SK-N-SH treated with all-trans-retinoic acid at 6 μM for 48 hours (cell line): ENCODE measurements at regions not wholly inside any gene's neighbourhood (a gene's known extent, or its start where the extent isn't known, plus 50 kb on each side); places are given as distances from the start of the nearest gene placed in this dataset.

Experiments
- ATAC-seq: fragments of 200-7000 bp; cut with Tn5 transposase; 3 replicates; pipeline ENCODE4 v1.9.1; 2020; ENCODE audit warnings: mild to moderate bottlenecking, moderate library complexity
- BACH2 ChIP-seq: fragments of 250-450 bp; sonication (Bioruptor Pico); IDR thresholded peaks from 2 replicates; pipeline ENCODE4 v1.9.0; 2021; ENCODE audit warnings: mild to moderate bottlenecking, borderline replicate concordance
- ESRRG ChIP-seq: fragments of 250-450 bp; sonication (Bioruptor Pico); IDR thresholded peaks from 2 replicates; pipeline ENCODE4 v1.6.1; 2021; ENCODE audit warnings: mild to moderate bottlenecking
- ISL1 ChIP-seq: fragments of 250-450 bp; sonication (Bioruptor Pico); IDR thresholded peaks from 2 replicates; pipeline ENCODE4 v2.1.2; 2022; ENCODE audit warnings: mild to moderate bottlenecking, moderate library complexity
- OSR1 ChIP-seq: fragments of 250-450 bp; sonication (Bioruptor Pico); IDR thresholded peaks from 2 replicates; pipeline ENCODE4 v1.8.0; 2022; ENCODE audit warnings: moderate library complexity, mild to moderate bottlenecking, inconsistent platforms
- PPARA ChIP-seq: fragments of 250-450 bp; sonication (Bioruptor Pico); IDR thresholded peaks from 2 replicates; pipeline ENCODE4 v1.5.0; 2020; ENCODE audit warnings: mild to moderate bottlenecking, borderline replicate concordance
- RARB ChIP-seq: fragments of 250-450 bp; sonication (Bioruptor Pico); IDR thresholded peaks from 2 replicates; pipeline ENCODE4 v1.8.0; 2021; ENCODE audit warnings: mild to moderate bottlenecking, moderate library complexity
- SNAI2 ChIP-seq: fragments of 250-450 bp; sonication (Bioruptor Pico); IDR thresholded peaks from 2 replicates; pipeline ENCODE4 v1.5.0; 2020; ENCODE audit warnings: mild to moderate bottlenecking, moderate library complexity
- TCF4 ChIP-seq: fragments of 250-450 bp; sonication (Bioruptor Pico); IDR thresholded peaks from 2 replicates; pipeline ENCODE4 v1.8.0; 2021; ENCODE audit warnings: mild to moderate bottlenecking, moderate library complexity, borderline replicate concordance
- TOX ChIP-seq: fragments of 250-450 bp; sonication (Bioruptor Pico); IDR thresholded peaks from 2 replicates; pipeline ENCODE4 v1.8.0; 2021; ENCODE audit warnings: mild to moderate bottlenecking, moderate library complexity, borderline replicate concordance
- ZC3H10 ChIP-seq: fragments of 250-450 bp; sonication (Bioruptor Pico); IDR thresholded peaks from 2 replicates; pipeline ENCODE4 v1.5.1; 2021; ENCODE audit warnings: mild to moderate bottlenecking, moderate library complexity
- ZFP3 ChIP-seq: fragments of 250-450 bp; sonication (Bioruptor Pico); IDR thresholded peaks from 2 replicates; pipeline ENCODE4 v1.5.0; 2020; ENCODE audit warnings: mild to moderate bottlenecking, moderate library complexity
- ZFP30 ChIP-seq: fragments of 450-650 bp; formaldehyde crosslinking; IDR thresholded peaks from 2 replicates; pipeline ENCODE4 v1.5.0; 2022; ENCODE audit warnings: mild to moderate bottlenecking, moderate library complexity
- ZNF565 ChIP-seq: fragments of 450-650 bp; formaldehyde crosslinking; conservative IDR thresholded peaks from 2 replicates; pipeline ENCODE4 v1.5.0; 2020; ENCODE audit warnings: low read depth, mild to moderate bottlenecking, moderate library complexity
- ZNF70 ChIP-seq: fragments of 450-650 bp; formaldehyde crosslinking; IDR thresholded peaks from 2 replicates; pipeline ENCODE4 v1.5.0; 2020; ENCODE audit warnings: mild to moderate bottlenecking, moderate library complexity
- ZNF8 ChIP-seq: fragments of 450-650 bp; formaldehyde crosslinking; IDR thresholded peaks from 2 replicates; pipeline ENCODE4 v1.5.0; 2020; ENCODE audit warnings: mild to moderate bottlenecking, moderate library complexity
- TF ChIP-seq, protein P1 (sequence below): fragments of 250-450 bp; sonication (Bioruptor Pico); IDR thresholded peaks from 2 replicates; pipeline ENCODE4 v1.8.0; 2020; ENCODE audit warnings: mild to moderate bottlenecking, moderate library complexity, borderline replicate concordance
- TF ChIP-seq, protein P2 (sequence below): fragments of 250-450 bp; sonication (Bioruptor Pico); IDR thresholded peaks from 2 replicates; pipeline ENCODE4 v1.5.1; 2020; ENCODE audit warnings: low read depth, mild to moderate bottlenecking, moderate library complexity
- TF ChIP-seq, protein P3 (sequence below): fragments of 250-450 bp; sonication (Bioruptor Pico); IDR thresholded peaks from 2 replicates; pipeline ENCODE4 v1.5.0; 2020; ENCODE audit warnings: mild to moderate bottlenecking, moderate library complexity
- TF ChIP-seq, protein P4 (sequence below): fragments of 250-450 bp; sonication (Bioruptor Pico); IDR thresholded peaks from 2 replicates; pipeline ENCODE4 v1.8.0; 2021; ENCODE audit warnings: low read depth, mild to moderate bottlenecking, moderate library complexity, borderline replicate concordance
- TF ChIP-seq, protein P5 (sequence below): fragments of 250-450 bp; sonication (Bioruptor Pico); IDR thresholded peaks from 2 replicates; pipeline ENCODE4 v1.5.1; 2021; ENCODE audit warnings: mild to moderate bottlenecking, moderate library complexity

DNA sequence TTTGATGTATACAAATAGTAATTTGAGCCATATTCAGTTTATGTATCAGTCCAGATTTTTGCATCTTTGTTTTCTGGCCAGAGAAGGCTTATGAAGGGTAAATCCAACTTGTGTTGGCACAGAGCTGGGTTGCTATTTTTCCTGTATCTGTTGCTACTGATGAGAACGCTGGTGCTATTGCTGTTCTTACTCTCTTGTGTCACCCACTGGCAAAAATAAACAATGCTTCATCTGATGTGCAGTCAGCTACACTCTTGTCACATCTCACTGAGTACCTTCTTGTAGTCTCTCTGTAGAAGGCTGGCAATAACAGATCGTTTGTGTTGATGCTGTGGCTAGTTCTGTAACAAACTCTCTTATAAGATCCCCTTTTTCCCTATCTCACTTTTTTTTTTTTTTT, 323.4 kb downstream of the CDH19 start:
- no peak for TF ChIP-seq ZNF8 (CRISPR knock-in tag)
- TF ChIP-seq, protein P1, sequence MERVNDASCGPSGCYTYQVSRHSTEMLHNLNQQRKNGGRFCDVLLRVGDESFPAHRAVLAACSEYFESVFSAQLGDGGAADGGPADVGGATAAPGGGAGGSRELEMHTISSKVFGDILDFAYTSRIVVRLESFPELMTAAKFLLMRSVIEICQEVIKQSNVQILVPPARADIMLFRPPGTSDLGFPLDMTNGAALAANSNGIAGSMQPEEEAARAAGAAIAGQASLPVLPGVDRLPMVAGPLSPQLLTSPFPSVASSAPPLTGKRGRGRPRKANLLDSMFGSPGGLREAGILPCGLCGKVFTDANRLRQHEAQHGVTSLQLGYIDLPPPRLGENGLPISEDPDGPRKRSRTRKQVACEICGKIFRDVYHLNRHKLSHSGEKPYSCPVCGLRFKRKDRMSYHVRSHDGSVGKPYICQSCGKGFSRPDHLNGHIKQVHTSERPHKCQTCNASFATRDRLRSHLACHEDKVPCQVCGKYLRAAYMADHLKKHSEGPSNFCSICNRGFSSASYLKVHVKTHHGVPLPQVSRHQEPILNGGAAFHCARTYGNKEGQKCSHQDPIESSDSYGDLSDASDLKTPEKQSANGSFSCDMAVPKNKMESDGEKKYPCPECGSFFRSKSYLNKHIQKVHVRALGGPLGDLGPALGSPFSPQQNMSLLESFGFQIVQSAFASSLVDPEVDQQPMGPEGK, result no peak
- no peak for TF ChIP-seq TCF4 (CRISPR knock-in tag)
- TF ChIP-seq, protein P2, sequence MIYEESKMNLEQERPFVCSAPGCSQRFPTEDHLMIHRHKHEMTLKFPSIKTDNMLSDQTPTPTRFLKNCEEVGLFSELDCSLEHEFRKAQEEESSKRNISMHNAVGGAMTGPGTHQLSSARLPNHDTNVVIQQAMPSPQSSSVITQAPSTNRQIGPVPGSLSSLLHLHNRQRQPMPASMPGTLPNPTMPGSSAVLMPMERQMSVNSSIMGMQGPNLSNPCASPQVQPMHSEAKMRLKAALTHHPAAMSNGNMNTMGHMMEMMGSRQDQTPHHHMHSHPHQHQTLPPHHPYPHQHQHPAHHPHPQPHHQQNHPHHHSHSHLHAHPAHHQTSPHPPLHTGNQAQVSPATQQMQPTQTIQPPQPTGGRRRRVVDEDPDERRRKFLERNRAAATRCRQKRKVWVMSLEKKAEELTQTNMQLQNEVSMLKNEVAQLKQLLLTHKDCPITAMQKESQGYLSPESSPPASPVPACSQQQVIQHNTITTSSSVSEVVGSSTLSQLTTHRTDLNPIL (CRISPR knock-in tag), result no peak
- TF ChIP-seq ZFP30, result no peak
- TF ChIP-seq, protein P3, sequence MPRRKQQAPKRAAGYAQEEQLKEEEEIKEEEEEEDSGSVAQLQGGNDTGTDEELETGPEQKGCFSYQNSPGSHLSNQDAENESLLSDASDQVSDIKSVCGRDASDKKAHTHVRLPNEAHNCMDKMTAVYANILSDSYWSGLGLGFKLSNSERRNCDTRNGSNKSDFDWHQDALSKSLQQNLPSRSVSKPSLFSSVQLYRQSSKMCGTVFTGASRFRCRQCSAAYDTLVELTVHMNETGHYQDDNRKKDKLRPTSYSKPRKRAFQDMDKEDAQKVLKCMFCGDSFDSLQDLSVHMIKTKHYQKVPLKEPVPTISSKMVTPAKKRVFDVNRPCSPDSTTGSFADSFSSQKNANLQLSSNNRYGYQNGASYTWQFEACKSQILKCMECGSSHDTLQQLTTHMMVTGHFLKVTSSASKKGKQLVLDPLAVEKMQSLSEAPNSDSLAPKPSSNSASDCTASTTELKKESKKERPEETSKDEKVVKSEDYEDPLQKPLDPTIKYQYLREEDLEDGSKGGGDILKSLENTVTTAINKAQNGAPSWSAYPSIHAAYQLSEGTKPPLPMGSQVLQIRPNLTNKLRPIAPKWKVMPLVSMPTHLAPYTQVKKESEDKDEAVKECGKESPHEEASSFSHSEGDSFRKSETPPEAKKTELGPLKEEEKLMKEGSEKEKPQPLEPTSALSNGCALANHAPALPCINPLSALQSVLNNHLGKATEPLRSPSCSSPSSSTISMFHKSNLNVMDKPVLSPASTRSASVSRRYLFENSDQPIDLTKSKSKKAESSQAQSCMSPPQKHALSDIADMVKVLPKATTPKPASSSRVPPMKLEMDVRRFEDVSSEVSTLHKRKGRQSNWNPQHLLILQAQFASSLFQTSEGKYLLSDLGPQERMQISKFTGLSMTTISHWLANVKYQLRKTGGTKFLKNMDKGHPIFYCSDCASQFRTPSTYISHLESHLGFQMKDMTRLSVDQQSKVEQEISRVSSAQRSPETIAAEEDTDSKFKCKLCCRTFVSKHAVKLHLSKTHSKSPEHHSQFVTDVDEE (CRISPR knock-in tag), result no peak
- TF ChIP-seq BACH2, result no peak
- TF ChIP-seq OSR1, result no peak
- TF ChIP-seq TOX (CRISPR knock-in tag), result no peak
- TF ChIP-seq ZC3H10 (CRISPR knock-in tag), result no peak
- TF ChIP-seq ZNF70 (CRISPR knock-in tag), result no peak
- TF ChIP-seq, protein P4, sequence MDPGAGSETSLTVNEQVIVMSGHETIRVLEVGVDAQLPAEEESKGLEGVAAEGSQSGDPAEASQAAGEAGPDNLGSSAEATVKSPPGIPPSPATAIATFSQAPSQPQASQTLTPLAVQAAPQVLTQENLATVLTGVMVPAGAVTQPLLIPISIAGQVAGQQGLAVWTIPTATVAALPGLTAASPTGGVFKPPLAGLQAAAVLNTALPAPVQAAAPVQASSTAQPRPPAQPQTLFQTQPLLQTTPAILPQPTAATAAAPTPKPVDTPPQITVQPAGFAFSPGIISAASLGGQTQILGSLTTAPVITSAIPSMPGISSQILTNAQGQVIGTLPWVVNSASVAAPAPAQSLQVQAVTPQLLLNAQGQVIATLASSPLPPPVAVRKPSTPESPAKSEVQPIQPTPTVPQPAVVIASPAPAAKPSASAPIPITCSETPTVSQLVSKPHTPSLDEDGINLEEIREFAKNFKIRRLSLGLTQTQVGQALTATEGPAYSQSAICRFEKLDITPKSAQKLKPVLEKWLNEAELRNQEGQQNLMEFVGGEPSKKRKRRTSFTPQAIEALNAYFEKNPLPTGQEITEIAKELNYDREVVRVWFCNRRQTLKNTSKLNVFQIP, result no peak
- TF ChIP-seq ZNF565 (CRISPR knock-in tag), result no peak
- TF ChIP-seq, protein P5, sequence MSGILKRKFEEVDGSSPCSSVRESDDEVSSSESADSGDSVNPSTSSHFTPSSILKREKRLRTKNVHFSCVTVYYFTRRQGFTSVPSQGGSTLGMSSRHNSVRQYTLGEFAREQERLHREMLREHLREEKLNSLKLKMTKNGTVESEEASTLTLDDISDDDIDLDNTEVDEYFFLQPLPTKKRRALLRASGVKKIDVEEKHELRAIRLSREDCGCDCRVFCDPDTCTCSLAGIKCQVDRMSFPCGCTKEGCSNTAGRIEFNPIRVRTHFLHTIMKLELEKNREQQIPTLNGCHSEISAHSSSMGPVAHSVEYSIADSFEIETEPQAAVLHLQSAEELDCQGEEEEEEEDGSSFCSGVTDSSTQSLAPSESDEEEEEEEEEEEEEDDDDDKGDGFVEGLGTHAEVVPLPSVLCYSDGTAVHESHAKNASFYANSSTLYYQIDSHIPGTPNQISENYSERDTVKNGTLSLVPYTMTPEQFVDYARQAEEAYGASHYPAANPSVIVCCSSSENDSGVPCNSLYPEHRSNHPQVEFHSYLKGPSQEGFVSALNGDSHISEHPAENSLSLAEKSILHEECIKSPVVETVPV (CRISPR knock-in tag), result no peak
- no peak for TF ChIP-seq ESRRG (CRISPR knock-in tag)
- TF ChIP-seq ZFP3 (CRISPR knock-in tag), result no peak
- no peak for TF ChIP-seq RARB
- TF ChIP-seq PPARA (CRISPR knock-in tag), result no peak
- no peak for ATAC-seq

DNA sequence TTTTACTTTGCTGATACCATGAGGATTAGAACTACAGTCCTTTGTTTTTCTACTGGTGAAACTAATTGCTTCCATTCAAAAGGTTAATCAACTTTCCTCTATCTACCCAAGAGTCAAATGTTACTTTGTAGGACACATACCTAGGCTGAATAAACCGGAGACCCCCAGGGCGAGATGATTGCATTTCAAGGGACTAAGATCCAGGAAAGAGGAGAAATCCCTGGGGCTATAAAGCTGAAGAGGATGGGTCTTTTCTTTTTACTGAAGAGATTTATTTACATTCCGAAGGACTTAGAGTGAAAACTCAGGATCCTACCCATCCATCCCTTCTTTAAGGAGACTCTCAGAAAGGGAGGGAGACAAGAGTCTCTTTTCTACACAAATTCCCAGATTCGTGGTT, 331.9 kb downstream of the CDH19 start:
- no peak for ATAC-seq
- no peak for TF ChIP-seq ZFP30
- no peak for TF ChIP-seq ZNF8 (CRISPR knock-in tag)
- no peak for TF ChIP-seq ISL1 (CRISPR knock-in tag)
- no peak for TF ChIP-seq ZNF565 (CRISPR knock-in tag)
- TF ChIP-seq SNAI2 (CRISPR knock-in tag), result no peak
- no peak for TF ChIP-seq TCF4 (CRISPR knock-in tag)
- TF ChIP-seq, protein P1, result no peak
- TF ChIP-seq PPARA (CRISPR knock-in tag), result no peak
- TF ChIP-seq, protein P4, result no peak
- TF ChIP-seq, protein P5 (CRISPR knock-in tag), result no peak
- no peak for TF ChIP-seq ZNF70 (CRISPR knock-in tag)
- TF ChIP-seq TOX (CRISPR knock-in tag), result no peak
